A204.1 (cell line): ENCODE measurements at regions not wholly inside any gene's neighbourhood (a gene's known extent, or its start where the extent isn't known, plus 50 kb on each side); places are given as distances from the start of the nearest gene placed in this dataset.
"Not testable (repeated sequence)": the region's sequence is repeated elsewhere in the genome, so short reads cannot be mapped to it uniquely, and the experiment has no call there.

Source experiments
- FAIRE-seq: peaks from 2 replicates; lab custom pipeline; 2012; peaks lifted over from hg19 to GRCh38; lab: Jason Lieb, UNC

GRCh38 chr12:34097213-34097612 is 74.9 kb downstream of the ALG10 start:
- FAIRE-seq: no peak

DNA sequence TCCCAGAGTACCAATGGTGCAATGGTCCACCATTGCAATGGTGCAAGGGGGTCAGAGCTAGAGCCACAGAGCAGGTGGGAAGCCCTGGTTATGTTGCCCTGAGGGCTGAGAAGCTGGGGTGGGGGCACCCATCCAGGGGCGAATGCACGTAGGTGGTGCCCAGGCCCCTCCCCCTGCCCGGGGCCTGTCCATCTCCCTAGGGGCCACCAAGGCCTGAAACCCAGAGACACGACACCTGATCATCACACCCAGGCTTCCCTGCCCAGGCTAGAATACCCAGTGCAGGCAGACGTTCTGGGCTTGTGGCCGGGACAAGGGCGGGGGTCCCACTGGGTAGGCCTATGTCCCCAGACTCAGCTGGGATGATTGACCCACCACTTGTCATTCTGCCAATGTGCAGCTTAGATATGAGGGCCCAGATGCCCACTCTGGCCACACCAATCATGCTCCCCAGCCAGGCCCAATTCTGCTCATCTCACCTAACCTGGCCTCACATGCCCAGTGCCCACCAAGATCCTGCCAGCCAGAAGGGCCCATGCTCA is 83.2 kb downstream of the ALG10 start:
- no peak for FAIRE-seq

GRCh38 chr12:34106172-34106571 is 83.9 kb downstream of the ALG10 start:
- FAIRE-seq: no peak

- no peak for FAIRE-seq
Measured at GRCh38 chr12:34107016-34107415, 84.7 kb downstream of the ALG10 start.

DNA sequence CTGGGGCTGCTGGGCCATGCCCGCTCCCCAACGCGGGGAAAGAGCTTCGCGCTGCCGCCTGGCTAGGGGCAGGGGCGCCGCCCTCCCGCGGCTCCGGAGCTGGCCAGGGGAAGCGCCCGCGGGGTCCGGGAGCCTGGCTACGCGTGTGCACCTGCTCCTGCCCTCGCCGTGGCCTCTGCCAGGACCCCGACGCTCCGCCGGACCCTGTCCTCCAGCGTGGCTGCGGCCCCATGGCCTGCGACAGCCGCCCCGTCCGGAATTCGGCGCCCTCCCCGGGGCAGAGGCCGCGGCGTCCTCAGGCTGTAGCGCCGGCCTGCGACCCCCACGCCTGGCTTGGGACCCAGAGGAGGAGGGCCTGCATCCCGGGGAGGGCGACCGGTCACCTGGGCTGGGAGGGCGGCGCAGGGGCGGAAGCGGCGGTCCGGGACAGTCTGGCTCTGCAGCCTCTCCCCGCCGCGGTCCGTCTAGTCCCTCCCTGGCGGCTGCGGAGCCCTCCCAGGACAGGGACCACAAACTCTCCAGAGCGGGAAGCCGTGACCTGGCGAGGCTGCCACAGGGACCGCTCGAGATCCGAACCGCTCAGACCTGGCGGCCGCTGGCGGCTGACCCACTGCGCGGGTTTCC is 85.6 kb downstream of the ALG10 start:
- no peak for FAIRE-seq

DNA sequence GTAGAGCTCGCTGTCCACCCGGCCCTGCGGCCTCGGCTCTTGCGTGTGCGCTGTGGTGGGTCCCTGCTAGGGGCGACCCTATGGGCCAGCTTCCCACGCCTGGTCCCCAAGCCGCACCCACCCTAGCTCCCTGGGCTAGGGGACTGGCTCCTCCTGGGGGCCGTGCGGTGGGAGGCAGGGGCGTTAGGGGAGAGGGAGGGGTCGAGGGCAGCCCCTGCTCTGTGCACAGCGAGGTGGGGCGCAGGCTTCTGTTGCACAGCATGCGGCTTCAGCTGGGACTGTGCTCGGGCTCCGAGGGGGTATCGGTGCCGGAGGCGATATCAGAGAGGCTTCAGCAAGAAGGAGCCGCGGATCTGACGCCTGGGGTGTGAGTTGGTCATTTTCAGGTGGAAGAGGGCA is 86.1 kb downstream of the ALG10 start:
- no peak for FAIRE-seq

GRCh38 chr12:34108967-34109366 is 86.7 kb downstream of the ALG10 start:
- FAIRE-seq: no peak

DNA sequence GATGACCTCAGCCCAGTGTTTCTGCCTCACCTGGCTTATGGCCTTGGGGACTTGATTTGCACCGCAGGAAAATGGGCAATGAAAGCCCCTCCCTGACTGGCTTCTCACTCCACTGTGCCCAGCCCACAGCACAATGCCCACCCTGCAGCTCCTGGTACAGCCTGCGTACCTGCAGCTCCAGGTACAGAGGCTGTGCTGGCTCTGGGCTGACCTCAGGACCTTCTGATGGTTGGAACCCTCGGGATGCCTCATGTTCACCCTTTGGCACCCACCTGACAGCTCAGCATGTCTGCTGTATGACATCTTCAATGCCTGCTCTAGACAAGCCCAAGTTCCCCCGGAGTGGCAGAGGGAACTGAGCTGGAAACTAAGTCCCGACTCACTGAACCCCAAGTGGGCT is 87.1 kb downstream of the ALG10 start:
- no peak for FAIRE-seq

DNA sequence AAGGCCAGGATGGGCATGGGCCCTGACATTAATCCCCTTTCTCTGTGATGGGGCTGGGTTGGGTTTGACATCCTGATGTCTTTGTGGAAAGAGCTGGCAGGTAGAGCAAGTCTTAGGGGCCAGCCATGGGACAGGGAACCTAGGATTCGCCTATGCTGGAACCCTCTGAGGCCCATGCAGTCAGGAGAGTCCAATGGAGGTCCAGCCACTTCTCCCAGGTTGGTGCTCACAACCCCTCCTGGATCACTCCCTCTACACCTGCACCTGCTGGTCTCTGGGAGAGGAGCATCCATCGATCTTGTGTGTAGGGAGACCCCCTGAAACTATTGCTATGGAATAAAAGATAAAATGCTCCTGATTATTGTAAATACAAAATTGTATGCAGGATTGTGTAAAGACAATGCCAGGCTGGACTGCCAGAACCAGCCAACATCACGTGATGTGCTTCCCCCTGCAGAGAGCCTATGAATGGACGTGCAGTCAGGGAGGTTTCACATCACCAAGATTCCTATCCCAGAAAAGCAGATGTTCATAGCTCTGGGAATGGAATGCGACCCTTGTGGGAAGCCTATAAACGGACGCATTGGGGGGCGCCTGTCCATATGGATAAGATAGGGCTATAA is 87.7 kb downstream of the ALG10 start:
- not testable (repeated sequence) for FAIRE-seq

- no peak for FAIRE-seq
Measured at GRCh38 chr12:34119366-34119765, 97.1 kb downstream of the ALG10 start.

- FAIRE-seq: no peak
Measured at GRCh38 chr12:34121360-34121759, 99.1 kb downstream of the ALG10 start.

GRCh38 chr12:34123092-34123491 is 100.8 kb downstream of the ALG10 start:
- peak; percentile 99 for FAIRE-seq

GRCh38 chr12:34124608-34125007 is 102.3 kb downstream of the ALG10 start:
- FAIRE-seq: no peak

- FAIRE-seq: no peak
Measured at GRCh38 chr12:34126239-34126641, 103.9 kb downstream of the ALG10 start.

- no peak for FAIRE-seq
Measured at GRCh38 chr12:34126805-34127204, 104.5 kb downstream of the ALG10 start.

DNA sequence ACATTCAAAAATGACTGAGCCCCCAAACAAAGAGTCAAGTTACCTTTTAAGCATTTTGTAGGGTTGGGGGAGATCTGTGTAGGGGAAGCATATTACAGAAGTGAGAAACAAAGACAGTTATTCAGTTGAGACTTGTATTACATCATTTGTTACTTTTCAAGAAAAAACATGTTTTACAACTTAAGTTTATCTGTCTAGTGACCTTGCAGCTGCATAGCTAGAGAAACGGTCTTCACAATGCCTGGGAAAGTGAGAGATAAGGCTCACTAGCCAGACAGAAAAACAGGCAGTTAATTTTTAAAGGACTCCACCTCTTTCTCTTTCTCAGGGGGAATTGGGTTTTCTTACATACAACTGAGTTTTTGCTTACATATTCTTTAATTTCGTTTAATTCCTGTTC is 105.1 kb downstream of the ALG10 start:
- FAIRE-seq: not testable (repeated sequence)

DNA sequence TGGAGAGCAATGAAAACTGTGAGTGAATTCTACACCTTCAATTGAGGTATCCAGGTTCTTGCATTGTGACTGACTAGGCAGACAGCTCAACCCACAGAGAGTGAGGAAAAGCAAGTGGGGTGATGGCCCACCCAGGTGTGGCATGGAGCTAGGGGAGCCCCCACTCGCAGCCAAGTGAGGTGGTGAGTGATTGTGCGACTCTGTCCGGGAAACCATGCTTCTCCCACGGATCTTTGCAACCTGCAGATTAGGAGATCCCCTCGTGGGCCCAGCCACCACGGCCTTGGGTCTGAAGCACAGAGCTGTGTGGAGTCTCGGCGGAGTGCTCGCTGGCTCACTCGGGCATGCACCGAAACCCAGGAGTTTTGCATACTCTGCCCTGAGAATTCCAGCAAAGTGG is 120.1 kb downstream of the ALG10 start:
- no peak for FAIRE-seq

GRCh38 chr12:34151019-34151418 is 128.7 kb downstream of the ALG10 start:
- FAIRE-seq: no peak

- FAIRE-seq: no peak
Measured at GRCh38 chr12:34163443-34163842, 141.1 kb downstream of the ALG10 start.

DNA sequence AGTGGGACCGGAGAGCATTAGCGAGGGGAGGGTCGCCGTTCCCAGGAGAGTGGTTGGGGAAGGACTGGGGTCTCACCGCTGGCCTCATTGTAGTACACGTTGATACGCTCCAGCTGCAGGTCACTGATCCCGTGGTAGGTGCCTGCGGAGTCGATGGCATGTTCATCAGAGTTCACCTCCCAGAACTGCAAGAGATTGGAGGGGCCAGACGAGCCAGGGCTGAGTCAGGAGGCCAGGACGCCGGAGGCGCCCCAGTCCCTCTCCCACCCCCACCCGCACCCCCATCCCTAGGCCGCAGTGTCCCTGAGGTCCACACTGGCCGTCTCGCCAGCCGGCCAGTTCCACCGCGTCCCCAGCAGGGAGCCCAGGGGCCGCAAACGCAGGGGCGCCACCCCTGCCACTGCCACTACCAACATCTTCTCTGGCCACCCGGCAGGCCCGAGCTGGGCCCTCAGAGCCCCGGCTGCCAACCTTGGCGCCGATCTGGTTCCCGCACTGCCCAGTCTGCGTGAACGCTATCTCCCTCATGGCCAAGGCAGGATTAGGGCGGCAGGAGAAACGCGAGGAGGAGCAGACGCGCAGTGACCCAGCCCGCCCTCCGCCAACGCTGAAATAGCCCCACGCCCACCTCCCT is 144.2 kb downstream of the ALG10 start:
- no peak for FAIRE-seq

- not testable (repeated sequence) for FAIRE-seq
Measured at GRCh38 chr12:34168507-34168906, 146.2 kb downstream of the ALG10 start.

GRCh38 chr12:34186492-34186891 is 164.2 kb downstream of the ALG10 start:
- no peak for FAIRE-seq

DNA sequence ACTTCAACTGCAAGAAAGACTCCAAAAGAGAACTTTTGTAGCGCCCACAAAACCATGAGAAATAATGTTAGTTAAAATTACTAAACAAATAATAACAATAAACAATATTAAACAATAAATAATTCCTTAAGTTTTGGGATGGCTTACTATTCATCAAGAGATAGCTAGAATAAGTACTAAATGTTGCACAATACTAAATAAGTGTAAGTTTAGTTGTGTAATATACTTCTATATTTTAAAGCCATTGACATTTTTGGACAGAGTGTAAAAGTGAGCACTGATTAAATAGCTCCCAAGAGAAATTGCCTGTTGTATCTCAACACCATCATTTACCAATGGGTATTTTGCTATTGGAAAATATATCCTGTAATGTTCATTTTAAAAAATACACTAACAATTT is 166.7 kb downstream of the ALG10 start:
- FAIRE-seq: no peak

DNA sequence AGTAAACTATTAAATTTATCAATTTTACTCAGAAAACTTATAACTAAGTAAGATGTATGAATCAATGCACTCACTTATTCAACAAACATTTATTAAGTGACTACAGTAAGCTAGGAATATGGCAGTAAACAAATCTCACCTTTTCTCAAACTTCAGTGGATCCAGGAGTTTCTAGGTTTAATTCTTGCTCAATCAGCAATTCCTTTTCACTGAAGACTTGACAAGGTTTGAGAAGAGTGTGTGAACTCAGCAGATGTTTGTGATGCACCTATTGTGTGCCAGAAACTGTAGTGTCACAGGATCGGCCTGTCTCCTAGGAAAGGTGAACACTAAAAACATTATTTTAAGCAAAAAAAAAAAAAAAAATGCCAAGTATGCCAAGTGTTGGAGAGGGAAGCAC is 167.8 kb downstream of the ALG10 start:
- no peak for FAIRE-seq
